ENCODE measurements at regions not wholly inside any gene's neighbourhood (a gene's known extent, or its start where the extent isn't known, plus 50 kb on each side); places are given as distances from the start of the nearest gene placed in this dataset.

DNA sequence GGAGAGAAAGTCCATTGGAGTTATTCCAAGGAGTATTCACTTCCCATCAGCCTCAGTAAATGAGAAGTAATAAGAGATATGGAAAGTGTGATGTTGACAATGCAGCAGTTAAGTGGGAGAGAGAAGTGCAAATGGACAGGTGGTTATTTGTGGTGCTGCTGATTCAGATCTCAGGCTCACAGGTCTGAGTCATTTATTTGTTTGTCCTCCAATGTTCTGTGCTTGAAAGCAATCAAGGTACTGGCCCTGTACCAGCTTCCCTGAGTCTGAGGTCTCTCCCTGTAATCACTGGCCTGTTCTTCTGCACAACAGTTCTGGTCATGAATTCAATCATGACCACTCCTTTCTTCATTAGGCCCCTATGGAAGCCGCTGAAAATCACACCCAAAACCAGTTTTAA is 827.7 kb downstream of the MAFB start:
- Histone ChIP-seq H3K9ac (replicated peaks; ENCODE audit: extremely low read depth, insufficient read depth, low read length) (no peak overlapping the region), H3K9me1 (replicated peaks; ENCODE audit: control insufficient read depth, extremely low read depth, insufficient read depth, low read length) (no peaks in the 10 kb centered on the region), H3K79me2 (ENCODE audit: control insufficient read depth, insufficient read depth, low read length) (no peaks in the 10 kb centered on the region), H3K4me1 (ENCODE audit: control insufficient read depth, extremely low read depth, insufficient read depth, low read length) (no peaks in the 10 kb centered on the region), H3K4me2 (ENCODE audit: insufficient read depth, low read length) (no peak overlapping the region), H3K4me3 (replicated peaks in 1 of 3; ENCODE audit: insufficient read depth in 1 of 3, low read depth in 1 of 3, low read length in 3 of 3) (no peak overlapping the region), H3K27ac (ENCODE audit: insufficient read depth, low read depth, low read length) (no peak overlapping the region), H4K20me1 (replicated peaks; ENCODE audit: control insufficient read depth, extremely low read depth, insufficient read depth, low read length) (no peaks in the 10 kb centered on the region), H3K36me3 (ENCODE audit: control insufficient read depth in 2 of 2, extremely low read depth in 1 of 2, insufficient read depth in 2 of 2, low read length in 2 of 2) (no peaks in the 10 kb centered on the region), H3K9me3 (replicated peaks; ENCODE audit: control insufficient read depth, insufficient read depth, low read length) (no peaks in the 10 kb centered on the region), H2AFZ (ENCODE audit: low read depth, low read length) (no peak overlapping the region), H3K27me3 (ENCODE audit: control insufficient read depth in 2 of 2, insufficient read depth in 2 of 2, low read length in 2 of 2) (no peaks in the 10 kb centered on the region)
- TF ChIP-seq JUN (IDR thresholded peaks at IDR 0.05; ENCODE audit: borderline replicate concordance, insufficient read depth, insufficient read length, low read depth) (no peak), GATA2 (IDR thresholded peaks at IDR 0.05; ENCODE audit: insufficient read depth, insufficient read length, low read depth, low read length) (no peak), POLR2A (IDR thresholded peaks at IDR 0.05; ENCODE audit: low read depth, low read length) (no peak), FOS (IDR thresholded peaks at IDR 0.05; ENCODE audit: borderline replicate concordance, insufficient read depth, low read length) (no peak), POLR2AphosphoS5 (IDR thresholded peaks at IDR 0.05; ENCODE audit: insufficient read depth, low read depth, low read length) (no peak), CTCF (IDR thresholded peaks at IDR 0.05; ENCODE audit: extremely low read depth in 1 of 2, insufficient read depth in 1 of 2, low read depth in 1 of 2, low read length in 2 of 2) (no peak), MAX (IDR thresholded peaks at IDR 0.05; ENCODE audit: insufficient read depth, insufficient read length) (no peak), EZH2 (IDR thresholded peaks at IDR 0.05; ENCODE audit: borderline replicate concordance, low read depth, low read length, severe bottlenecking) (no peak), MYC (IDR thresholded peaks at IDR 0.05; ENCODE audit: low read depth, low read length) (no peak)
- dilution Hi-C loops (cut with MboI; ENCODE audit: extremely low pct_ligation_motif_present, low sequenced_read_pairs) (no loop called here), intact Hi-C loops (cut with micrococcal nuclease) (no loop called here)
- FAIRE-seq: no peak
- no TSS peak for BruUV-seq (replicated peaks)
- POLR2A ChIA-PET: no interaction called here
- no peak for DNase-seq (ENCODE audit: low read depth, low spot score)
- CTCF ChIA-PET: no interaction called here
